Choroid plexus epithelial cell (primary cell): ENCODE measurements at regions not wholly inside any gene's neighbourhood (a gene's known extent, or its start where the extent isn't known, plus 50 kb on each side); places are given as distances from the start of the nearest gene placed in this dataset.

Experiments
- DNase-seq: peaks from one replicate; pipeline ENCODE4 v3.0.0-alpha.2; 2010; ENCODE audit warnings: low read depth
- H3K4me3 ChIP-seq: 2 replicates; pipeline ENCODE4 v1.5.1; 2011; ENCODE audit warnings: low read depth, mild to moderate bottlenecking, control low read depth, low read length, moderate library complexity
- CTCF ChIP-seq: conservative IDR thresholded peaks from 2 replicates; pipeline ENCODE4 v1.5.1; 2011; ENCODE audit warnings: low read depth, mild to moderate bottlenecking, control low read depth, inconsistent platforms, low read length, moderate library complexity

- H3K4me3 ChIP-seq = no peak overlapping the region
- no peak for TF ChIP-seq CTCF
- no peak for DNase-seq
Measured at GRCh38 chrX:19182785-19183184, 60.5 kb upstream of the ADGRG2 start.

- no peak overlapping the region for H3K4me3 ChIP-seq
- no peak for DNase-seq
- no peak for TF ChIP-seq CTCF
Measured at GRCh38 chrX:19183761-19184477, 61.7 kb upstream of the ADGRG2 start.

DNA sequence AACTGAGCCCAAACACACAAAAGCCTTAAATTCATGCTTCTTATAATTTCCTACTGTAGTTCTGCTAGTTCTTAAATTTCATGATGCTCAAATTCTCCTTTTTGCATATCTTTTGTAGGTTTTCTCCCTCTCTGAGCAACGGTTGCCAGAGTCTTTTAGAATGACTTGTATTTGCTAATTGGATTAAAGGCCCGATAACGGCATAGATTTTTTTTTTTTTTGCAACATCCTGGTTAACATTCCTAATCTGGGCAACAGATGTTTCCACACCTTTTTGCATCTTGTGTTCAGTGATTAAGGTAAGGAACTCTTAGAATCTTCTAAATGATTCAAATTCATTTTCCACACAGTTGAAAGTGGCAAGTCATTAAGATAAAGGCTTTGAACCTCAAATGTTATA lies 66.3 kb upstream of the ADGRG2 start:
- no peak for TF ChIP-seq CTCF
- DNase-seq = no peak
- H3K4me3 ChIP-seq = no peak overlapping the region

- no peak for TF ChIP-seq CTCF
- no peak overlapping the region for H3K4me3 ChIP-seq
- DNase-seq = no peak
Measured at GRCh38 chrX:19190902-19191301, 68.6 kb upstream of the ADGRG2 start.

- TF ChIP-seq CTCF = no peak
- DNase-seq = no peak
- H3K4me3 ChIP-seq = no peak overlapping the region
Measured at GRCh38 chrX:19193565-19193964, 71.3 kb upstream of the ADGRG2 start.

GRCh38 chrX:19194285-19195242 lies 72.3 kb upstream of the ADGRG2 start:
- H3K4me3 ChIP-seq = no peak overlapping the region
- no peak for DNase-seq
- no peak for TF ChIP-seq CTCF

- DNase-seq = no peak
- H3K4me3 ChIP-seq = no peak overlapping the region
- TF ChIP-seq CTCF = no peak
Measured at GRCh38 chrX:19195243-19195610, 73.0 kb upstream of the ADGRG2 start.
